Activated naive CD4-positive, alpha-beta T cell treated with anti-CD3 and anti-CD28 coated beads, Interleukin-2, amount 50 U/mL, for 16 hours (primary cell): ENCODE measurements at regions not wholly inside any gene's neighbourhood (a gene's known extent, or its start where the extent isn't known, plus 50 kb on each side); places are given as distances from the start of the nearest gene placed in this dataset.
"Not testable (repeated sequence)": the region's sequence is repeated elsewhere in the genome, so short reads cannot be mapped to it uniquely, and the experiment has no call there.

ENCODE experiments used
- DNase-seq: peaks from one replicate; pipeline ENCODE4 v3.0.0-alpha.2; 2020

DNA sequence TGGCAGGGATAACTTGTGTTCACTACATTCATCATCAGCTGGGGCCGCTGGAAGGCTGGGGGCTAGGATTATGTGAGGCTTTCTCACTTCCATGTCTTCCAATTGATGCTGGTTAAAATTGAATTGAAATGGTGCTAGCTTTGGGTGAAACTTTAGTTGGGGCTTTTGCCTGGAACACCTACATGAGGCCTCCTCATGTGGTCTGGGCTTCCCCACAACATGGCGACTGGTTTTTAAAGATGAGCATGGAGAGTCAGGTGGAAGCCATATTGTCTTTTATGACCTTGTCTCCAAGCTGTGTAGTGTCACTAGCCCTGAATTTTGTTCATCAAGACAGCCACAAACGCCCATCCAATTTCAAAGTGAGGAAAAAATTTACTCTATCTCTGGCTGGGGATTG lies 1033.9 kb downstream of the TYW1 start:
- no peak for DNase-seq

DNA sequence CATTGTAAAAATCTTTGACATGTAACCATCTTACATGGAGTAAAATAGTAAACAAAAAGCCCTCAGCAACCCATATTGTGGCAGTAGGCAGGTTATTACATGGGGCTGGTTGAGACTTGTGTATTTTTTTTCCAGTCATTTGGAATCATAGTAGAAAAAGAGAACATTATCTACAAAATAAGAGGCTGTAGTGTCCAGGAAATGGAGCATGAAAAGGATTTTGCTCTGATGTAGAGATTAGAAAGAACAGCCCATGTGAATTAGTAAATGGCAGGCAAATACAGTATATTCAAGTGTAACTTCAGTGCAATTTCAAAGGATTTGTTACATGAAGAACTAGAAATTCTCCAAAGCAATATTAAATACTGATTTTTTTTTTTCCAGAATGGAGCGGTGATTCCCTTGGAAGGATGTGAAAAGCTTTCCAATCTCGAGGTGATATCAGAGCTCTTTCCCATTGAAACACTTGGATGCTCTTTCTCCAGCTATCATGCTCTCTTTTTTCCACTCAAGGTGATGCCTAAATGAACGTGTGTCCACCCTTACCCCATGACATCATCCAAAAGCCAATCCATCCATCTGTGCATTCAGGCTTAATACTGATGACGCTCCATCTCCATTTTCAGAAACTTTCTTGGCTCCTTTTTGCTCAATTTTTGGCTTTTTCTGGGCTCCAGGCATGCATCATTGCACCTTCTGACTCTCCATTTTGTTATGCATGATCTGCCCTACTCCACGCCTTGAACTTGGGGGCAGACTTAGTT lies 1034.7 kb downstream of the TYW1 start:
- DNase-seq: no peak

DNA sequence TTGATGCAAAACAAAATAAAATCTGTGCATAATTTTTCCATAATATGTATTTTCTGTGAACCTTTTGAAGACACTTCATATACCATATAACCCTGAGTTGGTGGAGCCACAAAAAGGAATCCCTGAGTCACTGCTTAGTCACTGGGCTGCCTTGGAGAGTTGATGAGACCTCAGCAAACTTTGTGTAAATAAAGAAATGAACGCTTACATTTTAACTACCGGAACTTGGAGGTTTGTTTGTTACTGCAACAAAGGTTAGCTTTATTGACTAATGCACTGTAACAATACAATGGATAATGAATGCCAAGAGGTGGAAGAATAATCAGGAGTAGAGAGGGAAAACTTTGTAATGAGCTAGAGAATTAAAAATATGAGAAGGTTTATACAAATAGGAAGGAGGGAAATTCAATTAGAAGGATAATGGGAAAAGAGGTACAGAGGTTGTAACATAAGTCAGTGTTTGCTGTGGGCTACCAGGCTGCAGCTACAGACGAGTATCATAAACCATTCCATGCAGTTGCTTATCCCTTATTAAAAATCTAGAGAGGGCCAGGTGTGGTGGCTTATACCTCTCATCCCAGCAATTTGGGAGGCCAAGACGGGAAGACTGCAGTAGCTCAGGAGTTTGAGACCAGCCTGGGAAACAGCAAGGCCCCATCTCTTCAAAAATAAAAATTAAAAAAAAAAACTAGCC lies 1042.1 kb downstream of the TYW1 start:
- DNase-seq: no peak

DNA sequence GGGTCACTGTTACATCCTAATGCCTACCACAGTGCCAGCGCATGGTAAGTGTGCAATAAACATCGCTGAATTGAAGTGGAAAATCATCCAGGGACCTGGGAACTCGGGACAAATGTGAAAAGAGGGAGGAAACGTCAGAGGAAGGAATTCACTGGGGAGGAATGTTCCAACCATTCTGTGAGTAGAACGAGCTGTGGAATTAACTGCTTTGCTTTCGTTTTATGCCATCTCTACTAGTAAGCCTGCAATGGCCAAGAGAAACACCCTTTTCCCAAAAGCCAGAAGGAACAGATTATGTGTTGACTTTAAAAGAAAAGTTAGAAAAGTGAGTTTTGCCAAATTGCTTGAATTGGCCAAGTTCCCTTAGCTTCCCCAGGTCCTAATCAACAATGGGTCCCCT lies 1044.9 kb downstream of the TYW1 start:
- DNase-seq: no peak

DNA sequence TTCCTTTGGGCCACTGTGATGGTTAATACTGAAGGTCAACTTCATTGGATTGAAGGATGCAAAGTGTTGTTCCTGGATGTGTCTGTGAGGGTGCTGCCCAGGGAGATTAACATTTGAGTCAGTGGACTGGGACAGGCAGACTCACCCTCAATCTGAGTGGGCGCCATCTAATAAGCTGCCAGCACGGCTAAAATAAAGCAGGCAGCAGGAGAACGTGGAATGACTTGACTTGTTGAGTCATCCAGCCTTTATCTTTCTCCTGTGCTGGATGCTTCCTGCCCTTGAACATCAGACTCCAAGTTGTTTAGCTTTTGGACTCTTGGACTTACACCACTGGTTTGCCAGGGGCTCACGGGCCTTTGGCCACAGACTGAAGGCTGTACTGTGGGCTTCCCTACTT lies 1046.9 kb downstream of the TYW1 start:
- no peak for DNase-seq

DNA sequence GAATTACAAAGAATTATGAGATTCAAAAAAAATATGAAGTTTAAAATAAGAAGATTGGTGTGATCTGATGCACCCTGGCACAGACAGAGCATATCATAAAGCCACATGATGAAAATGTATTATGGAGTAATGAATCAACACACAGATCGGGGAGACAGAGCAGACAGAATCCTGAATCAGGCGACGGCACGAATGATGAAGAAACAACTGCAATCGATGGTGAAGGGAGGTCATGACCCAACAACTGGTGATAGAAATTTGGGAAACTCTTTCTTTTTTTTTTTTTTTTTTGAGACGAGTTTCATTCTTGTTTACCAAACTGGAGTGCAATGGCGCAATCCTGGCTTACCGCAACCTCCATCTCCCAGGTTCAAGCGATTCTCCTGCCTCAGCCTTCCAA lies 1054.0 kb downstream of the TYW1 start:
- DNase-seq: no peak

DNA sequence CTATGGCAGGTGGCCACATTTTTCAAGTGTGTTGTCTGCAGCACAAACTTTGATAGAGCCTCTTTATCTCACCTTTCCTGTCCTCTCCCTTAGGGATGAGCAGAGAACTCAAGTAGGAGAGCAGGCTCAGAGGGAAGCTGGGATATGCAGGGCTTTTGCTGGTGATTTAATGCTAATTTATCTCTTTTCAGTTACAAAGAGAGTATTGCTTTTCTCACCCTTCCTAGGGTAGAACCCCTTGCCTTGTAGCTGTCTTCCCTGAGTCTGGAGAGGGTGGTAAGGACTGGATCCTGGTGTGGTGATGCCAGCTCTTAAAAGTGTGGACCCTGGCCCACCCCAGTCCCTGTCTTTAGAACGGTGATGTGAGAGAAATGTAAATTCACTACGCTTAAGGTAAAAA lies 1061.4 kb downstream of the TYW1 start:
- DNase-seq: no peak

DNA sequence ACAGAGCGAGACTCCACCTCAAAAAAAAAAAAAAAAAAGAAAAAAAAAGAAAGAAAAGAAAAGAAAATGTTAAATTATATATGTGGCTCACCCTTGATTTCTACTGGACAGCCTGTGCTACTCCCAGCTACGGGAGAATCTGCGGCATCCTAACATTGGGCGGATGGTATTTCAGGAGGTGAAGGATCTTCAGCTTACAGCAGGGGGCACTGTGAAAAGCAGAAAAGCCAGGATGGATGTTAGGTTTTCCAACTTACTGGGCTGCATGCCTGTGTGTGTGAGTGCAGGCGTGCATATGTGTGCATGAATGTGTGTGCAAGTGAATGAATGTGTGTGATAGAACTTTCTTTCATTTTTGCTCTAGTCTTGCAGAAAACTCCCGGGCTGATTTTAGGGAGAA lies 1066.5 kb downstream of the TYW1 start:
- no peak for DNase-seq

DNA sequence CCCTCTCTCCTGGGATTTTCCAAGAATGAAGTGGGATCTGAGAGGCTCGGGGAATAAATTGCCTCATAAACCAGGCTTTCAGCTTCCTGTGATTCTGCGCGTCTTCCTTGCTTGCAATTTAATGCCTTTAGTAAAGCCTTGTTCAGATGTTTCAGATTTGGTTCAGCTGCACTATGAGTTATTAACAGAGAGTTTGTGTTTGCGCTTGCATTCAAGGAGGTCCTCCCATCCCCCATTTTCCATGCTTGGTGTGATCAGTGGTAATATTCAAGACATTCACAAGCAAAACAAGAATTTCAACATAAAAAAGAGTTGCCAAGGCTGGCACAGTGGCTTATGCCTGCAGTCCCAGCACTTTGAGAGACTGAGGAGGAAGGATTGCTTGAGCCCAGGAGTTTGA lies 1068.9 kb downstream of the TYW1 start:
- DNase-seq: no peak

DNA sequence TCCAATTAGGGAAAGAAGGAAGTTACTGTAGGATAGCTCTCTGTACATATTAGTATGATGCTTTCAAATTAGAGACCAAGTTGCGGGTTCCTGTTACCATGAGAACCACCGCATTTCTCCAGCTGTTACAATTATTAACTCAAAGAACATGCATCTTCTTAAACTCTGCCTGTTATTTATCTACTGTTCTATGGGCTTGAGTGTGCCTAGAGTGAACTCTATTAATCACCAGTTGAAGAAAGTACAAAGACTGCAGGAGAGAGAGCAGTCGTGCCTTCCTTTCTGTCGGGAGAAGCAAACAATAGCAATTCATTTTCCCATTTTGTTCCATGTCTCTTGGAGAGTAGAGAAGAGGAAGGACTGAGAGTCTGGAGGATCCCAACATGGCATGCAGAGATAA lies 1071.2 kb downstream of the TYW1 start:
- DNase-seq: no peak

DNA sequence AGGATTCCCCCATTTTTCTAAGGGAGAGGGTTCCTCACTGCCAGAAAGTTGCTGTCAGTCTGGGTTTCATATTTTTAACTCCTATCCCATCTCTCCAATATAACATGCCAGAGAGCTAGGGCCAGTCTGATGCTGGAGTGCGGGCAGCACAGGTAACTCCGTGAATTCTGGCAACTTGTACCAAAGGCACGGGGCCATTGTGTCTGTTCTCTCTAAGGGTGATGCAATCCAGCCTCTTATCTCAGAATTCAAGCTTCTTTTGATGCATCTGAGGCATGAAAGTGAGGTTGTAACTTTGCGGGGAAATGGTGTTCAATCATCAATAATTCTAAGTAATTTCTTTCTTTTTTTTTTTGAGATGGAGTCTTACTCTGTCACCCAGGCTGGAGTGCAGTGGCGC lies 1074.4 kb downstream of the TYW1 start:
- no peak for DNase-seq

DNA sequence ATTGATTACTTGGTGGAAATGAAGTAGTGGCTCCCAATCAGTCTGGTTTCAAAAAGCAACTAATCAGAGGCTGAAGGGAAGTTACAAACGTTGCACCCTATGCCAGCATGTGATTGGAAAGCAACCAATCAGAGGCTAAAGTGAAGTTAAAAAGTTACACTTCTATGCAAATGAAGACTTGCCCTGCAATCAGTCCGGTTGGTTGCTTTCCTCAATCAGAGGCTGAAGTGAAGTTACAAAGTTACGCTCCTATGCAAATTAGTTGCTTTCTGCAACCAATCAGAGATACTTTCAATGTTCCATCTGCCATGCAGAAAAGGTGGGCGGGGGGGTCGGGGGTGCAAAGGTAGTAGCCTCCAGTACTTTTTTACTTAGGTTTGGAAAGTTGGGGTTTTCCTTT lies 1077.1 kb downstream of the TYW1 start:
- DNase-seq: no peak

DNA sequence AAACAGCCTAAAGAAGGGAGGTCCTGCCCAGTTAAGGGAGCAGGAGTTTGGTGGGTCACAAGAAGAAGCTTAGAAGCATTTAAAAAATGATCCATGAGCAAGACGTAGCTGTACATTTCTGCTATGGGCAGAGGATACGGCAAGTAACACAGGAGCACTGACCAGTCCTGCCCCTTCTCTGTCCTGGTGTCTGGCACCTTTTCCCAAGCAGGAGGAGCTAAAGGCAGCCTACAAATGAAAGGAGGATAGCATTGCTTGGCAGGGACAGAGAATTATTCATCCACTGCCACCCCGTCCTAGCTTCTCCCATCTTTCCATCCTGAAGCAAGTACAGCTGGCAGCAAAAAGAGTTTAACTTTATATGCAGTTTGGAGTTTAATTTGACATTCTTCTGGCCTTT lies 1077.6 kb downstream of the TYW1 start:
- no peak for DNase-seq

DNA sequence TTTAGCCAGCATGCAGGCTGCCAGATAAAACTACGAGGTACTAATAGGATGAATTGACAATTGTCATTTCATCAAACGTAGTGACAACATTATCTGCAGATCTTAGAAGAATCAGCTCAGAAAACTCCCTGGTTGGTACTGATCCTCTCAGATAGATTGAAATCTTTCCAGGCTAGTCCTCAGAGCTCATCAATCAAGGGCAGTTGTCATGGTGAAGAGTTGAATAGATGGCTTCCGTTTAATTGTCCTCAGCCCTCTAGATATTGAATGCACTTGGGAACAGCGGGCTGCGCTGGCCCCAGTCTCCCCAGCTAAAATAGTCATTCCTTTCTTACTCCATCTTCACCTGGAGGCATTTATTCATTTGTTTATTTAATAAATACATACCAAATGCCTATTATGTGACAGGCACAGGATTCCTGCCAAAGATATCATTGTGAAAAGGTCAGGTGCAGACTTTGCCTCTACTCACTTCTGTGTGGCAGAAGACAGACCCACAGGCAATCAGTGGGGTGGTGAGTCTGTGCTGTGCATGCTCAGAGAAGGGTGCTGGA lies 1081.6 kb downstream of the TYW1 start:
- DNase-seq: no peak

DNA sequence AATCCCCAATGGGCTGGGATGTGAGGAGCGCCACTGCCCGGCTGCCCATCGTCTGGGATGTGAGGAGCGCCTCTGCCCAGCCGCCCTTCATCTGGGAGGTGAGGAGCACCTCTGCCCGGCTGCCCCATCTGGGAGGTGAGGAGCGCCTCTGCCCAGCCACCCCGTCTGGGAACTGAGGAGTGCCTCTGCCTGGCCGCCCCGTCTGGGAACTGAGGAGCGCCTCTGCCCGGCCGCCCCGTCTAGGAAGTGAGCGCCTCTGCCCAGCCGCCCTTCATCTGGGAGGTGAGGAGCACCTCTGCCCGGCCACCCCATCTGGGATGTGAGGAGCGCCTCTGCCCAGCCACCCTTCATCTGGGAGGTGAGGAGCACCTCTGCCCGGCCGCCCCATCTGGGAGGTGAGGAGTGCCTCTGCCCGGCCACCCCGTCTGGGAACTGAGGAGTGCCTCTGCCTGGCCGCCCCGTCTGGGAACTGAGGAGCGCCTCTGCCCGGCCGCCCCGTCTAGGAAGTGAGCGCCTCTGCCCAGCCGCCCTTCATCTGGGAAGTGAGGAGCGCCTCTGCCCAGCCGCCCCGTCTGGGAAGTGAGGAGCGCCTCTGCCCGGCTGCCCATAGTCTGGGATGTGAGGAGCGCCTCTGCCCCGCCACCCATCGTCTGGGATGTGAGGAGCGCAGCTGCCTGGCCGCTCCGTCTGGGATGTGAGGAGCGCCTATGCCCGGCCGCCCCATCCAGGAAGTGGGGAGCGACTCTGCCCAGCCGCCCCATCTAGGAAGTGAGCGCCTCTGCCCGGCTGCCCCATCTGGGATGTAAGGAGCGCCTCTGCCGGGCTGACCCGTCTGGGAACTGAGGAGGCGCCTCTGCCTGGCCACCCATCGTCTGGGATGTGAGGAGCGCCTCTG lies 1085.7 kb downstream of the TYW1 start:
- not testable (repeated sequence) for DNase-seq

DNA sequence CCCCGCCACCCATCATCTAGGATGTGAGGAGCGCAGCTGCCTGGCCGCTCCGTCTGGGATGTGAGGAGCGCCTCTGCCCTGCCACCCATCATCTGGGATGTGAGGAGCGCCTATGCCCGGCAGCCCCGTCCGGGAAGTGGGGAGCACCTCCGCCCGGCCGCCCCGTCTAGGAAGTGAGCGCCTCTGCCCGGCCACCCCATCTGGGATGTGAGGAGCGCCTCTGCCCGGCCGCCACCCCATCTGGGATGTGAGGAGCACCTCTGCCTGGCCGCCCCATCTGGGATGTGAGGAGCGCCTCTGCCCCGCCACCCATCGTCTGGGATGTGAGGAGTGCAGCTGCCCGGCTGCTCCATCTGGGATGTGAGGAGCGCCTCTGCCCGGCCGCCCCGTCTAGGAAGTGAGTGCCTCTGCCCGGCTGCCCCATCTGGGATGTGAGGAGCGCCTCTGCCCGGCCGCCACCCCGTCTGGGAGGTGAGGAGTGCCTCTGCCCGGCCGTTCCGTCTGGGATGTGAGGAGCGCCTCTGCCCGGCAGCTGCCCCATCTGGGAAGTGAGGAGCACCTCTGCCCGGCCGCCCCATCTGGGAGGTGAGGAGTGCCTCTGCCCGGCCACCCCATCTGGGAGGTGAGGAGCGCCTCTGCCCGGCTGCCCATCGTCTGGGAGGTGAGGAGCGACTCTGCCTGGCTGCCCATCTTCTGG lies 1086.5 kb downstream of the TYW1 start:
- DNase-seq: not testable (repeated sequence)

DNA sequence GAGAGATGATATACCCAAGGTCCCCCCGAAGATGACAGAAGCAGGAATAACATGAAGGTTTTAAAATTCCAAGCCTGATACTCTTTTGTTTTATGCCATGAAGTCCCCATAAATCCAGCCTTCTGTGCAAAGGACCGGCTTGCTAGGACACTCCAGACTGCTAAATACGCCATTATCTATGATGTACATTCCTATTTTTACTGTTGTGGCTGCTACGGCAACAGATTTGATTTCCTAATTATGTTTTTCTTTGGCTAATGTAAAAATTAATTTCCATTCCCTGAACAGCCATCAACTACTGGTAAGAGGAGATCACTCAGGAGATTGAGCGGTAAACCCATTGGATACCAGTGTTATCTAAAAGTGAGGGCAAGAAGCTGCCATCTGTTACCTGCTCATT lies 1090.8 kb downstream of the TYW1 start:
- DNase-seq: no peak

DNA sequence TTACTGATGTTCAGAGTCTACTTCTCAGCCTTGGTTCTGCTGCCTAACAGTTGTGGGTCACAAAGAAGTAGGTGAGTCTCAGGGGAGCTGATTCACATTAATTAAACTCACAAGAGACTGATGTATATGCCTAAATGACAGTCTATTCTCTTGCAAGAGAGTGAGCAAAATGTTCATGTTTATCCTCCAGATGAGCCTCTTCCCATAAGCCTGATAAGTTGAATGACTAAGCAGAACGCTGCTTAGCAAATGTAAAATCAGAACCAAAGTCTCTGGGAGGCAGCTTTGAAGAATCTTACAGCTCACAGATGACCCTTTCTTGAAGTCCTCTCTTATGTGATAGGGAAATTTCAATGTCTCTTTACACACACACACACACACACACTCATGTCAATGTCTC lies 1092.2 kb downstream of the TYW1 start:
- DNase-seq: no peak

DNA sequence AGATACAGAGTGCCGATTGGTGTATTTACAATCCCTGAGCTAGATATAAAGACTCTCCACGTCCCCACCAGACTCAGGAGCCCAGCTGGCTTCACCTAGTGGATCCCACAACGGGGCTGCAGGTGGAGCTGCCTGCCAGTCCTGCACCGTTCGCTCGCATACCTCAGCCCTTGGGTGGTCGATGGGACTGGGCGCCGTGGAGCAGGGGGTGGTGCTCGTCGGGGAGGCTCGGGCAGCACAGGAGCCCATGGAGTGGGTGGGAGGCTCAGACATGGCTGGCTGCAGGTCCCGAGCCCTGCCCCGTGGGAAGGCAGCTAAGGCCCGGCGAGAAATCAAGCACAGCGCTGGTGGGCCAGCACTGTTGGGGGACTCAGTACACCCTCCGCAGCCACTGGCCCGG lies 1093.6 kb downstream of the TYW1 start:
- not testable (repeated sequence) for DNase-seq

DNA sequence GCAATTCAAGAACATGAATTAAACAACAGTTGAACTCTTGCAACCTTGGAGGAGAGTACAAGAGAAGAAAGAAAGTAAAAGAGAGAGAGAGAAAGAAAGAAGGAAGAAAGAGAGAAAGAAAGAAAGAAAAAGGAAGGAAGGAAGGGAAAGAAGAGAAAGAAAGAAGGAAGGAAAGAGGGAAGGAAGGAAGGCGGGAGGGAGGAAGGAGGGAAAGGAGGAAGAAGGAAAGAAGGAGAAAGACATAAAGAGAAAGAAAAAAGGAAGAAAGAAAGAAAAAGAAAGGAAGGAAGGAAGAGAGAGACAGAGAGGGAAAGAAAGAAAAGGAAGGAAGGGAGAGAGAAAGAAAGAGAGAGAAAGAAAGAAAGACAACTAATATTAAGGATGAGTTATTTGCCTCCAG lies 1106.7 kb downstream of the TYW1 start:
- DNase-seq: no peak

DNA sequence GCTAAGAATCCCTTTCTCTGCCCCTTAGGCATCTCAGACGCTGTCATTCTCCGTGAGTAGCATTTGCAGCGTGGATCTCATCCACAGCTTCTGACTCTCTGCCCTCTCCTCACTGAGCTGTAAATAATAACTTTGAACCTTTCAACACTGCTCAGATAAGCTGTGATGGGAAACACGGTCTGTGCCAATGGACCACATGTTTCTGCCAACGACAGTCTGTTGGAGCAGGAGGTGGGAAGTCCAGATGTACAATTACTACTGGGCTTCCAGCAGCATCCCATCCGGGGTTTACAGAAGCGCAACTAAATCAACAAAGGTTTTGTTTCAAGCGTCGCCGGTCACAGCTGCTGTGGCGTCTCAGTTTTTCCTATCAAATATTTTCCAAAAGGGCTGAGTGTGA lies 1110.6 kb downstream of the TYW1 start:
- no peak for DNase-seq

DNA sequence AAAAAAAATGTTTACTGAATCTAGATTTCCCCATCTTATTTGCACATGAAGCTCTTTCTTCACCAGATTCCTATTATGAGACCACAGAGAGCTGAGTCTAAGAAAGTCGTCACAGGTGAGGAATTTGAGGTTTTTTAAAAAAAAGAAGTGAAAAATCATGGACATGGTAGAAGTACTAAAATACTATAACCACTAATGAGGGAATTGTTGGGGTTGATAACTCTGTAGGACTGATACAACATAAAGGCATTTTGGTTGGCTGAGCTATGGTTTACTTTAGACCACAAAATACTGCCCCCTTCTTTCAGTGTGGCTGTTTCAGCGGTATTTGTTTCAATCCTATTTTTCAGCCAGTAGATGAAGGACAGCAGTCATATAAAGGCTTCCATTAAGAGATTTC lies 1111.3 kb downstream of the TYW1 start:
- DNase-seq: no peak

DNA sequence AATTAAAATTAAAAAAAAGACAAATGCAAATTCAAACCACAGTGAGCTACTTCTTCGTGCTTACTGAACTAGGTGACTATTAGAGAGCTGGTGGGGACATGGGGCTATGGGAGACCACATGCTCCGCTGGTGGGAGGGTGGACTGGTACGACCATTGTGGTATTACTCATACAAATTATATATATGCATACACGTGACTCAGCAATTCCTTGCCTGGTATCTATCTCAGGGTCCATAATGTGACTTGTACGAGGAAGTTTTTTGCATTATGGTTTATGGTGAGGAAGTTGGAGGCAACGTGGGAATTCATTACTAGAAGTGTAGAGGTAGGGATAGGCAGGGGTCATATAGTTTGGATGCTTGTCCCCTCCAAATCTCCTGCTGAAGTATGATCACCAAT lies 1112.7 kb downstream of the TYW1 start:
- DNase-seq: no peak
